SU-DHL-6 (cell line): ENCODE measurements at regions not wholly inside any gene's neighbourhood (a gene's known extent, or its start where the extent isn't known, plus 50 kb on each side); places are given as distances from the start of the nearest gene placed in this dataset.
"Not testable (repeated sequence)": the region's sequence is repeated elsewhere in the genome, so short reads cannot be mapped to it uniquely, and the experiment has no call there.

Experiments
- H2AFZ ChIP-seq: fragments of 200-600 bp; sonication (generic); 2 replicates; pipeline ENCODE4 v1.6.1; 2014; ENCODE audit warnings: low read depth, mild to moderate bottlenecking, moderate library complexity, mixed read lengths, antibody characterized with exemption, low read length; ENCODE audit not compliant: severe bottlenecking
- H3F3A ChIP-seq: fragments of 200-600 bp; shearing (Covaris generic); 2 replicates; pipeline ENCODE4 v1.6.0; 2016; ENCODE audit warnings: antibody characterized with exemption, mild to moderate bottlenecking; ENCODE audit not compliant: insufficient read depth
- H3K27ac ChIP-seq: fragments of 200-600 bp; sonication (generic); 2 replicates; pipeline ENCODE4 v1.5.1; 2016; ENCODE audit warnings: low read depth, mild to moderate bottlenecking, low read length, moderate library complexity, mixed read lengths
- H3K27me3 ChIP-seq: fragments of 200-600 bp; sonication (generic), shearing (Covaris generic); 2 replicates; pipeline ENCODE4 v1.6.0; 2014; ENCODE audit warnings: mild to moderate bottlenecking, low read length
- H3K36me3 ChIP-seq: fragments of 200-600 bp; sonication (generic); 2 replicates; pipeline ENCODE4 v1.6.1; 2014; ENCODE audit warnings: mild to moderate bottlenecking, low read length, mixed read lengths
- H3K4me2 ChIP-seq: fragments of 300-600, 200-600 bp; shearing (Covaris generic), sonication (generic); 2 replicates; pipeline ENCODE4 v1.6.0; 2014; ENCODE audit warnings: low read length, low read depth, mild to moderate bottlenecking; ENCODE audit not compliant: poor library complexity, severe bottlenecking
- H3K4me3 ChIP-seq: fragments of 200-600 bp; sonication (generic); 2 replicates; pipeline ENCODE4 v1.5.1; 2014; ENCODE audit warnings: antibody characterized with exemption, low read length, mild to moderate bottlenecking, mixed read lengths; ENCODE audit not compliant: insufficient read depth, poor library complexity, severe bottlenecking
- H3K79me2 ChIP-seq: fragments of 200-600 bp; sonication (generic); 2 replicates; pipeline ENCODE4 v1.6.1; 2014; ENCODE audit warnings: mild to moderate bottlenecking, low read length, moderate library complexity; ENCODE audit not compliant: insufficient read depth
- H3K9ac ChIP-seq: fragments of 200-600 bp; sonication (generic); 2 replicates; pipeline ENCODE4 v1.7.0; 2014; ENCODE audit warnings: mild to moderate bottlenecking, low read length
- H3K9me2 ChIP-seq: fragments of 200-600 bp; sonication (generic); replicated peaks from 2 replicates; pipeline ENCODE4 v1.6.1; 2014; ENCODE audit warnings: low read length; ENCODE audit not compliant: insufficient read depth
- H3K9me3 ChIP-seq: fragments of 200-600 bp; sonication (generic); 2 replicates; pipeline ENCODE4 v1.6.1; 2014; ENCODE audit warnings: low read length, mixed read lengths; ENCODE audit not compliant: insufficient read depth
- H4K20me1 ChIP-seq: fragments of 200-600 bp; sonication (generic); 2 replicates; pipeline ENCODE4 v1.6.1; 2014; ENCODE audit warnings: low read depth, mild to moderate bottlenecking, antibody characterized with exemption, low read length, moderate library complexity, mixed read lengths
- CTCF ChIP-seq: fragments of 200-600 bp; sonication (generic); IDR thresholded peaks from one replicate; pipeline ENCODE4 v1.5.1; 2017; ENCODE audit warnings: antibody characterized with exemption, mild to moderate bottlenecking, low read length, moderate library complexity; ENCODE audit not compliant: insufficient read depth, poor library complexity, severe bottlenecking
- EZH2phosphoT487 ChIP-seq: fragments of 200-600 bp; sonication (generic), shearing (Covaris generic); conservative IDR thresholded peaks from 2 replicates; pipeline ENCODE4 v1.6.1; 2018; ENCODE audit warnings: mild to moderate bottlenecking, antibody characterized with exemption, low read length, moderate library complexity, mixed read lengths

GRCh38 chr2:105537466-105537865, 138.6 kb upstream of the FHL2 start:
- Histone ChIP-seq H3K9me3 (no peaks in the 10 kb centered on the region), H4K20me1 (no peaks in the 10 kb centered on the region), H3K36me3 (no peaks in the 10 kb centered on the region), H3F3A (no peaks in the 10 kb centered on the region), H3K27ac (no peak overlapping the region), H2AFZ (no peak overlapping the region), H3K9ac (no peak overlapping the region), H3K27me3 (no peaks in the 10 kb centered on the region), H3K9me2 (no peaks in the 10 kb centered on the region), H3K4me3 (no peak overlapping the region), H3K4me2 (no peak overlapping the region), H3K79me2 (no peaks in the 10 kb centered on the region)
- no peak for TF ChIP-seq EZH2phosphoT487
- TF ChIP-seq CTCF: no peak

GRCh38 chr2:105536175-105536574, 137.3 kb upstream of the FHL2 start:
- Histone ChIP-seq H3K9ac (no peak overlapping the region), H3K4me2 (no peak overlapping the region), H2AFZ (no peak overlapping the region), H3K9me3 (no peaks in the 10 kb centered on the region), H3K36me3 (no peaks in the 10 kb centered on the region), H3K9me2 (no peaks in the 10 kb centered on the region), H3F3A (no peaks in the 10 kb centered on the region), H3K4me3 (no peak overlapping the region), H3K27me3 (no peaks in the 10 kb centered on the region), H4K20me1 (no peaks in the 10 kb centered on the region), H3K27ac (no peak overlapping the region), H3K79me2 (no peaks in the 10 kb centered on the region)
- TF ChIP-seq EZH2phosphoT487: no peak
- no peak for TF ChIP-seq CTCF

GRCh38 chr2:105529258-105529657, 130.4 kb upstream of the FHL2 start:
- not testable (repeated sequence) for H3K9ac ChIP-seq, H3K79me2 ChIP-seq, H3K27ac ChIP-seq, H3K4me3 ChIP-seq, H2AFZ ChIP-seq, H3K9me2 ChIP-seq, H3K27me3 ChIP-seq, H3K4me2 ChIP-seq, H3K36me3 ChIP-seq, H4K20me1 ChIP-seq, H3F3A ChIP-seq, H3K9me3 ChIP-seq

GRCh38 chr2:105526000-105526925, 127.4 kb upstream of the FHL2 start:
- no peak overlapping the region for H3K4me2 ChIP-seq
- TF ChIP-seq EZH2phosphoT487 (no peak), CTCF (no peak)

More at GRCh38 chr2:105526000-105526925, 127.4 kb upstream of the FHL2 start:
- no peaks in the 10 kb centered on the region for H3K79me2 ChIP-seq
- no peak overlapping the region for H3K27ac ChIP-seq
- no peak overlapping the region for H2AFZ ChIP-seq
- H3K27me3 ChIP-seq: no peaks in the 10 kb centered on the region
- no peaks in the 10 kb centered on the region for H3F3A ChIP-seq
- no peaks in the 10 kb centered on the region for H3K36me3 ChIP-seq
- no peaks in the 10 kb centered on the region; the same call in 1 of the 2 replicates for H3K9me3 ChIP-seq
- H3K4me3 ChIP-seq: no peak overlapping the region
- H3K9ac ChIP-seq: no peak overlapping the region
- H4K20me1 ChIP-seq: no peaks in the 10 kb centered on the region
- no peaks in the 10 kb centered on the region for H3K9me2 ChIP-seq
